Omental fat pad (tissue), 3 donors: ENCODE measurements at regions not wholly inside any gene's neighbourhood (a gene's known extent, or its start where the extent isn't known, plus 50 kb on each side); places are given as distances from the start of the nearest gene placed in this dataset.

Source experiments
- ATAC-seq: fragments of 150-250 bp; one replicate; pipeline ENCODE4 v1.9.1; 2016; ENCODE audit warnings: mild to moderate bottlenecking, moderate library complexity; ENCODE audit not compliant: low FRiP score
- DNase-seq: peaks from one replicate; pipeline ENCODE4 v3.0.0-alpha.2; 2019; ENCODE audit warnings: low spot score
- CTCF ChIP-seq, 3 donors: fragments of 450-650 bp; IDR thresholded peaks; one replicate each; pipeline ENCODE4 v1.5.1; 2016 to 2017; ENCODE audit warnings: antibody characterized with exemption in 3 of 3, mild to moderate bottlenecking in 3 of 3, moderate library complexity in 2 of 3

GRCh38 chr3:15886521-15886920 is 88.7 kb upstream of the ANKRD28 start:
- TF ChIP-seq CTCF (IDR thresholded peaks at IDR 0.05) = no peak
- DNase-seq (no peak), ATAC-seq (no peak)

GRCh38 chr3:15887261-15887660 is 89.5 kb upstream of the ANKRD28 start:
- DNase-seq (no peak), ATAC-seq (no peak)
- no peak for TF ChIP-seq CTCF (IDR thresholded peaks at IDR 0.05)

- ATAC-seq (no peak), DNase-seq (no peak)
- TF ChIP-seq CTCF (IDR thresholded peaks at IDR 0.05) = no peak
These were observed 92.2 kb upstream of the ANKRD28 start for GRCh38 chr3:15889936-15890335.

GRCh38 chr3:15892311-15893227 is 94.8 kb upstream of the ANKRD28 start:
- no peak for ATAC-seq

GRCh38 chr3:15894382-15894781 is 96.6 kb upstream of the ANKRD28 start:
- DNase-seq = no peak
- TF ChIP-seq CTCF (IDR thresholded peaks at IDR 0.05) = no peak
- no peak for ATAC-seq

More at GRCh38 chr3:15892311-15893227, 94.8 kb upstream of the ANKRD28 start:
- TF ChIP-seq CTCF (IDR thresholded peaks at IDR 0.05) = no peak
- DNase-seq = no peak

- DNase-seq = no peak
- no peak for ATAC-seq
- TF ChIP-seq CTCF (IDR thresholded peaks at IDR 0.05) = no peak
These were observed 98.7 kb upstream of the ANKRD28 start for GRCh38 chr3:15896500-15896899.

GRCh38 chr3:15899388-15899787 is 101.6 kb upstream of the ANKRD28 start:
- ATAC-seq (no peak), DNase-seq (no peak)
- TF ChIP-seq CTCF (IDR thresholded peaks at IDR 0.05) = no peak
